ENCODE measurements at regions not wholly inside any gene's neighbourhood (a gene's known extent, or its start where the extent isn't known, plus 50 kb on each side); places are given as distances from the start of the nearest gene placed in this dataset.
"Not testable (repeated sequence)": the region's sequence is repeated elsewhere in the genome, so short reads cannot be mapped to it uniquely, and the experiment has no call there.

DNA sequence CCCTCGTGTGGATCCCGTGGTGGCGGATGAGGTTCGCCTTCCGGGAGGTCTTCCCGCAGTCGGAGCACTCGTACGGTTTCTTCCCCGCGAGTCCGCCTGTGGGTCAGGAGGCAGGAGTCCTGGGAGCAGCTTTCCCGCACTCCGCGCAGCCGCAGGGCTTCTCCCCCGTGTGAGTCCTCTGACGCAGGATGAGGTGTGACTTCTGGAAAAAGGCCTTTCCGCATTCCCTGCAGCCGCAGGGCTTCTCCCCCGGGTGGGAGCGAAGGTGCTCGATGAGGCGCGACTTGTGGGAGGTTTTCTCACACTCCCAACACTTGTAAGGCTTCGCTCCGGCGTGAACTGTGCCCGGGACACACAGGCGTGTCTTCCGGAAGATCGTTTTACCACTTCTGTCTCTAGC lies 68.8 kb upstream of the WIPI2 start:
- POLR2A ChIA-PET, H3K9me3 Mint-ChIP-seq, ATAC-seq: not testable (repeated sequence)

DNA sequence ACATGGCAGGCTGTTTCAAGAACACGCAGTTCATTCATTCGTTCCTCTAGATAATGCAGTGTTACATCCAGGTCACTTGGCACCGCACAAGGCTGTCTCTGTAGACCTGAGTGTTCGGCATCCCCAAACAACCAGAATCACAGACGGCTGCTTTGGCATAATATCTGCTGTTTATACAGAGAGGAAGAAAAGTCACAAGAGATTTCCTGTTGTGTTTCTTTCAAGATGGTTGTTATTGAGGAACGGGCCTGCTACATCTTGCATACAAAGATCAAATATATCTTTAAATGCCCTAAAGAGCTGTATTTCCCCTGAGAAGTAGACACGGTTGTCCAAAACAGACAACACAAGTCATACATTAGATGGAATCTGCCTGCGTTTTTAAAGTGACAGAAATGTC lies 58.8 kb upstream of the WIPI2 start:
- H3K4me3 Mint-ChIP-seq, result peak overlapping the region in 7 of 10 donors; percentile 13 to 70 (median 53)
- H3K27ac Mint-ChIP-seq, result peak overlapping the region in 8 of 10 donors; percentile 34 to 99 (median 91)
- H3K4me1 Mint-ChIP-seq, result peaks cover 1 to 50% (median 14%) of the 10 kb centered on the region in 4 donors
- ATAC-seq (peak; percentile 80 to 89), DNase-seq (peak in 2 of 10 donors; percentile 35 to 37)
- peaks cover 0 to 11% (median 7%) of the 10 kb centered on the region in 3 donors for H3K36me3 Mint-ChIP-seq
- POLR2A ChIA-PET, result interaction anchor here (0.6 to 3.3 kb wide), 4 partner anchors 11 to 490 kb away, joined by 3 to 29 read pairs (median 4); partner anchors contain the start of gene RBAK
- not testable (repeated sequence) for H3K27me3 Mint-ChIP-seq, H3K9me3 Mint-ChIP-seq

More for the DNA sequence above, 68.8 kb upstream of the WIPI2 start:
- not testable (repeated sequence) for H3K4me3 Mint-ChIP-seq, H3K27ac Mint-ChIP-seq, DNase-seq, H3K4me1 Mint-ChIP-seq, H3K27me3 Mint-ChIP-seq
- peaks cover 0 to 19% (median 6%) of the 10 kb centered on the region in 3 donors for H3K36me3 Mint-ChIP-seq

DNA sequence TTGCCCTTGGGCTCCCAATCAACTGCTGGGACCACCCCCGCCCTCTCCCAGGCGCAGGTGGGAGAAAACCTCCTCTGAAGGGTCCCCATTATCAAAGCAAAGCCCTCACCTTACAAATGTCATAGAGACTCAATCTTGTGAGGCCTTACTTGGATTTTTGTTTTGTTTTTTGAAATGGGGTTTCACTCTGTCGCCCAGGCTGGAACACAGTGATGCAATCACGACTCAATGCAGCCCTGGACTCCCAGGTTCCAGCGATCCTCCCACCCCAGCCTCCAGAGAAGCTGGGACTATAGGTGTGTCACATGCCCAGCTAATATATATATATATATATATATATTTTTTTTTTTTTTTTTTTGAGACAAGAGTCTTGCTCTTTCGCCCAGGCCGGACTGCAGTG lies 57.5 kb upstream of the WIPI2 start:
- H3K4me3 Mint-ChIP-seq, result peak overlapping the region in 3 of 10 donors; percentile 38 to 59 (median 49)
- H3K27me3 Mint-ChIP-seq, result peaks cover 0 to 2% (median 0%) of the 10 kb centered on the region in 5 donors
- peak overlapping the region in 6 of 10 donors; percentile 73 to 99 (median 92) for H3K27ac Mint-ChIP-seq
- peaks cover 0 to 11% (median 9%) of the 10 kb centered on the region in 3 donors for H3K36me3 Mint-ChIP-seq
- no peak for ATAC-seq
- H3K4me1 Mint-ChIP-seq, result peaks cover 1 to 60% (median 14%) of the 10 kb centered on the region in 4 donors
- POLR2A ChIA-PET, result interaction anchor here (0.6 to 3.3 kb wide), 3 partner anchors 10 to 76 kb away, joined by 5 to 29 read pairs (median 5); no protein-coding TSS in a partner anchor
- no peak for DNase-seq
- H3K9me3 Mint-ChIP-seq, result no peaks in the 10 kb centered on the region

DNA sequence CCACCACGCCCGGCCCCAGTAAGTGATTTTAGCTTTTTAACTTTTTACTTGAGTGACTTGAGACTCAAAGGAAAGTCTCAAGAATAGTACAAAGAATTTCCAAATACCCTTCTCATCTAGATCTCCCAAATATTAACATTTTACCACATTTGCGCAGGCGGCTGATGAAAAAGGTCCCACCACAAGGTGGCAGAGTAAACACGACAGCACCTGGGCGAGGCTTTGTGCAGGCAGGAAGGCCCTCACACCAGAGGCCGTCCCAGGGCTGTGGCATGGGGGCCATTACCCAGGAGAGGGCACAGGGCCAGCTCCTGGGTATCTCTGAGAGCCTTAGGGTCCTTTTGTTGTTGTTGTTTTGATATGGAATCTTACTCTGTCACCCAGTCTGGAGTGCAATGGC lies 50.0 kb upstream of the WIPI2 start:
- POLR2A ChIA-PET, result interaction anchor here (1.0 to 5.6 kb wide), 3 partner anchors 7 to 50 kb away, joined by 3 to 29 read pairs (median 4); partner anchors contain the start of gene WIPI2
- Mint-ChIP-seq H3K36me3 (peaks cover 0 to 8% (median 5%) of the 10 kb centered on the region in 3 donors), H3K4me3 (peak overlapping the region in 1 of 10 donors; percentile 34), H3K27ac (peak overlapping the region in 4 of 10 donors; percentile 18 to 87 (median 52)), H3K9me3 (no peaks in the 10 kb centered on the region), H3K4me1 (peaks cover 9 to 50% (median 14%) of the 10 kb centered on the region in 4 donors), H3K27me3 (peaks cover 0 to 2% (median 0%) of the 10 kb centered on the region in 5 donors)
- DNase-seq (peak in 3 of 10 donors; percentile 6 to 66 (median 22)), ATAC-seq (no peak)

All from naive thymus-derived CD8-positive, alpha-beta T cell (primary cell).